Tibial nerve (tissue), 4 donors: ENCODE measurements at regions not wholly inside any gene's neighbourhood (a gene's known extent, or its start where the extent isn't known, plus 50 kb on each side); places are given as distances from the start of the nearest gene placed in this dataset.

ENCODE experiments used
- EP300 ChIP-seq, 2 donors: sonication (generic); formaldehyde crosslinking; IDR thresholded peaks; one replicate each; pipeline ENCODE4 v1.6.1; 2017; ENCODE audit warnings: antibody characterized with exemption in 2 of 2, mild to moderate bottlenecking in 1 of 2
- POLR2A ChIP-seq, 2 donors: fragments of 450-650 bp; IDR thresholded peaks; one replicate each; pipeline ENCODE4 v1.6.1; 2017; ENCODE audit warnings: antibody characterized with exemption in 2 of 2, mild to moderate bottlenecking in 2 of 2, moderate library complexity in 2 of 2
- TF ChIP-seq, protein P1 (sequence below), 5 experiments: fragments of 200-600 bp in 3 of 5; fragments of 450-650 bp in 2 of 5; sonication (generic) in 3 of 5; IDR thresholded peaks; one replicate each; pipeline ENCODE4 v1.5.1; 2016 to 2019; ENCODE audit warnings: antibody characterized with exemption in 5 of 5, mild to moderate bottlenecking in 3 of 5, moderate library complexity in 2 of 5

DNA sequence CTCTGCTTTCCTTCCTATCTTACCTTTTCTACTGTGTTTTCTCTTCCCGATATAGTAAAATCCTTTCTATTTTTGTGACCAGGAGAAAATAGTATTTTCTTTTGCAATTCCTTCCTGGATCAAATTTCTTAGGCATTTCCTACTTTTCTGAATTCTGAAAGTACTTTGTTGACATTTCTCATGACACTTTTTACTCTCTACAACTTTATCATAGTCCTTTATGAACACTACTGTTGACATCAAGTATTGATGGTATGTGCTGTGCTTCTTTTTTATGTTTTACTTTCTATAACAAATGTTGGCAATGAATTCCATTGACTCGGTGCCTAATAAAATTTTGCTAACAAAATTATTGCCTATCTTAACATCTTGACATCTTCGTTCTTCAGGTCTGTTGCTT lies 217.7 kb upstream of the TCF4 start:
- TF ChIP-seq, protein P1, sequence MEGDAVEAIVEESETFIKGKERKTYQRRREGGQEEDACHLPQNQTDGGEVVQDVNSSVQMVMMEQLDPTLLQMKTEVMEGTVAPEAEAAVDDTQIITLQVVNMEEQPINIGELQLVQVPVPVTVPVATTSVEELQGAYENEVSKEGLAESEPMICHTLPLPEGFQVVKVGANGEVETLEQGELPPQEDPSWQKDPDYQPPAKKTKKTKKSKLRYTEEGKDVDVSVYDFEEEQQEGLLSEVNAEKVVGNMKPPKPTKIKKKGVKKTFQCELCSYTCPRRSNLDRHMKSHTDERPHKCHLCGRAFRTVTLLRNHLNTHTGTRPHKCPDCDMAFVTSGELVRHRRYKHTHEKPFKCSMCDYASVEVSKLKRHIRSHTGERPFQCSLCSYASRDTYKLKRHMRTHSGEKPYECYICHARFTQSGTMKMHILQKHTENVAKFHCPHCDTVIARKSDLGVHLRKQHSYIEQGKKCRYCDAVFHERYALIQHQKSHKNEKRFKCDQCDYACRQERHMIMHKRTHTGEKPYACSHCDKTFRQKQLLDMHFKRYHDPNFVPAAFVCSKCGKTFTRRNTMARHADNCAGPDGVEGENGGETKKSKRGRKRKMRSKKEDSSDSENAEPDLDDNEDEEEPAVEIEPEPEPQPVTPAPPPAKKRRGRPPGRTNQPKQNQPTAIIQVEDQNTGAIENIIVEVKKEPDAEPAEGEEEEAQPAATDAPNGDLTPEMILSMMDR (IDR thresholded peaks at IDR 0.05): no peak
- no peak for TF ChIP-seq POLR2A (IDR thresholded peaks at IDR 0.05)
- TF ChIP-seq EP300 (IDR thresholded peaks at IDR 0.05): no peak
